HG03095 (cell line): ENCODE measurements at regions not wholly inside any gene's neighbourhood (a gene's known extent, or its start where the extent isn't known, plus 50 kb on each side); places are given as distances from the start of the nearest gene placed in this dataset.

ENCODE experiments used
- ATAC-seq: cut with Tn5 transposase; IDR thresholded peaks from one replicate; pipeline ENCODE4 v1.9.1; 2021; ENCODE audit warnings: moderate library complexity; ENCODE audit not compliant: unreplicated experiment

GRCh38 chr3:18295171-18295920, 129.8 kb downstream of the SATB1 start:
- peak; percentile 98 for ATAC-seq

- no peak for ATAC-seq
Observed at GRCh38 chr3:18290157-18290556, 135.0 kb downstream of the SATB1 start.

- ATAC-seq = no peak
Observed at GRCh38 chr3:18288243-18288642, 136.9 kb downstream of the SATB1 start.

GRCh38 chr3:18284716-18285115, 140.4 kb downstream of the SATB1 start:
- ATAC-seq = no peak

GRCh38 chr3:18283680-18284079, 141.5 kb downstream of the SATB1 start:
- ATAC-seq = no peak

- ATAC-seq = no peak
Observed at GRCh38 chr3:18282507-18282906, 142.6 kb downstream of the SATB1 start.

GRCh38 chr3:18279226-18279737, 145.9 kb downstream of the SATB1 start:
- ATAC-seq = no peak

GRCh38 chr3:18264853-18265252, 160.3 kb downstream of the SATB1 start:
- no peak for ATAC-seq

GRCh38 chr3:18264361-18264760, 160.8 kb downstream of the SATB1 start:
- no peak for ATAC-seq

GRCh38 chr3:18258492-18258891, 166.6 kb downstream of the SATB1 start:
- peak; percentile 82 for ATAC-seq

GRCh38 chr3:18252578-18252977, 172.6 kb downstream of the SATB1 start:
- no peak for ATAC-seq

- ATAC-seq = no peak
Observed at GRCh38 chr3:18250991-18251390, 174.1 kb downstream of the SATB1 start.

GRCh38 chr3:18249126-18249525, 176.0 kb downstream of the SATB1 start:
- no peak for ATAC-seq

GRCh38 chr3:18247776-18248310, 177.3 kb downstream of the SATB1 start:
- ATAC-seq = no peak

GRCh38 chr3:18247139-18247695, 177.9 kb downstream of the SATB1 start:
- no peak for ATAC-seq

GRCh38 chr3:18246336-18247060, 178.6 kb downstream of the SATB1 start:
- ATAC-seq = no peak

GRCh38 chr3:18245721-18246120, 179.4 kb downstream of the SATB1 start:
- ATAC-seq = no peak

- no peak for ATAC-seq
Observed at GRCh38 chr3:18241837-18242236, 183.3 kb downstream of the SATB1 start.

- ATAC-seq = no peak
Observed at GRCh38 chr3:18239674-18240073, 185.5 kb downstream of the SATB1 start.

- ATAC-seq = no peak
Observed at GRCh38 chr3:18238746-18239331, 186.3 kb downstream of the SATB1 start.

GRCh38 chr3:18238332-18238731, 186.8 kb downstream of the SATB1 start:
- ATAC-seq = no peak
